GM12878 (cell line): ENCODE measurements at regions not wholly inside any gene's neighbourhood (a gene's known extent, or its start where the extent isn't known, plus 50 kb on each side); places are given as distances from the start of the nearest gene placed in this dataset.

ENCODE experiments used
- BACH1 ChIP-seq: fragments of 450-650 bp; IDR thresholded peaks from 2 replicates; pipeline ENCODE4 v1.6.1; 2017; ENCODE audit warnings: mild to moderate bottlenecking, borderline replicate concordance
- CHD1 ChIP-seq: IDR thresholded peaks from 2 replicates; pipeline ENCODE4 v1.6.1; 2012; ENCODE audit warnings: low read depth, low read length, improper control_type of control experiment
- CREB1 ChIP-seq: IDR thresholded peaks from 2 replicates; pipeline ENCODE4 v1.6.1; 2012; ENCODE audit warnings: low read depth, mild to moderate bottlenecking, inconsistent platforms
- RBBP5 ChIP-seq: fragments of 200-600 bp; sonication (generic); conservative IDR thresholded peaks from 2 replicates; pipeline ENCODE4 v1.6.1; 2016
- SP1 ChIP-seq: IDR thresholded peaks from one replicate; pipeline ENCODE4 v1.6.1; 2011; ENCODE audit warnings: low read depth, low read length
- YY1 ChIP-seq: IDR thresholded peaks from 2 replicates; pipeline ENCODE4 v1.6.1; 2011; ENCODE audit warnings: low read depth, mild to moderate bottlenecking, low read length

GRCh38 chr22:48954781-48955311 is 872.8 kb downstream of the BRD1 start:
- TF ChIP-seq CREB1: no peak
- no peak for TF ChIP-seq RBBP5
- TF ChIP-seq SP1: no peak
- TF ChIP-seq CHD1: no peak
- no peak for TF ChIP-seq YY1
- TF ChIP-seq BACH1: no peak
